ENCODE measurements at regions not wholly inside any gene's neighbourhood (a gene's known extent, or its start where the extent isn't known, plus 50 kb on each side); places are given as distances from the start of the nearest gene placed in this dataset.

GRCh38 chr4:4761128-4761982 is 98.1 kb upstream of the MSX1 start (continued):
- TF ChIP-seq, protein P1, sequence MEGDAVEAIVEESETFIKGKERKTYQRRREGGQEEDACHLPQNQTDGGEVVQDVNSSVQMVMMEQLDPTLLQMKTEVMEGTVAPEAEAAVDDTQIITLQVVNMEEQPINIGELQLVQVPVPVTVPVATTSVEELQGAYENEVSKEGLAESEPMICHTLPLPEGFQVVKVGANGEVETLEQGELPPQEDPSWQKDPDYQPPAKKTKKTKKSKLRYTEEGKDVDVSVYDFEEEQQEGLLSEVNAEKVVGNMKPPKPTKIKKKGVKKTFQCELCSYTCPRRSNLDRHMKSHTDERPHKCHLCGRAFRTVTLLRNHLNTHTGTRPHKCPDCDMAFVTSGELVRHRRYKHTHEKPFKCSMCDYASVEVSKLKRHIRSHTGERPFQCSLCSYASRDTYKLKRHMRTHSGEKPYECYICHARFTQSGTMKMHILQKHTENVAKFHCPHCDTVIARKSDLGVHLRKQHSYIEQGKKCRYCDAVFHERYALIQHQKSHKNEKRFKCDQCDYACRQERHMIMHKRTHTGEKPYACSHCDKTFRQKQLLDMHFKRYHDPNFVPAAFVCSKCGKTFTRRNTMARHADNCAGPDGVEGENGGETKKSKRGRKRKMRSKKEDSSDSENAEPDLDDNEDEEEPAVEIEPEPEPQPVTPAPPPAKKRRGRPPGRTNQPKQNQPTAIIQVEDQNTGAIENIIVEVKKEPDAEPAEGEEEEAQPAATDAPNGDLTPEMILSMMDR (IDR thresholded peaks at IDR 0.05 in 2 of 3, conservative IDR thresholded peaks at IDR 0.05 in 1 of 3; ENCODE audit: control insufficient read depth in 2 of 3, extremely low read depth in 1 of 3, insufficient read depth in 1 of 3, low read depth in 3 of 3, low read length in 3 of 3): peak; percentile 40 to 44 (median 42); a peak in 5 of 6 replicates
- TF ChIP-seq RAD21 (IDR thresholded peaks at IDR 0.05; ENCODE audit: insufficient read depth, low read depth, low read length) (peak; percentile 44), FOS (IDR thresholded peaks at IDR 0.05; ENCODE audit: borderline replicate concordance, extremely low read depth, insufficient read length) (no peak), NR2C2 (IDR thresholded peaks at IDR 0.05; ENCODE audit: borderline replicate concordance, control insufficient read depth, insufficient read length, low read depth) (no peak), POLR2A (IDR thresholded peaks at IDR 0.05; ENCODE audit: low read depth, low read length) (no peak), SMC3 (IDR thresholded peaks at IDR 0.05; ENCODE audit: borderline replicate concordance, low read length) (0 out of 2 replicates have a peak, but pooled peaks have one; percentile 19), ZZZ3 (IDR thresholded peaks at IDR 0.05; ENCODE audit: control insufficient read depth, insufficient read length, low read depth) (no peak), USF1 (IDR thresholded peaks at IDR 0.05; ENCODE audit: borderline replicate concordance, extremely low read length, insufficient read depth, low read depth, low read length) (no peak), IKZF2 (IDR thresholded peaks at IDR 0.05) (no peak), ZNF592 (IDR thresholded peaks at IDR 0.05) (no peak), ZNF217 (IDR thresholded peaks at IDR 0.05) (no peak), CHD1 (IDR thresholded peaks at IDR 0.05; ENCODE audit: low read depth, low read length) (no peak), RAD51 (IDR thresholded peaks at IDR 0.05) (no peak), KLF5 (IDR thresholded peaks at IDR 0.05; ENCODE audit: partially characterized antibody) (no peak), STAT3 (IDR thresholded peaks at IDR 0.05; ENCODE audit: low read depth, low read length) (no peak), MXI1 (IDR thresholded peaks at IDR 0.05; ENCODE audit: low read depth, low read length) (no peak)
- TF ChIP-seq, protein P2, sequence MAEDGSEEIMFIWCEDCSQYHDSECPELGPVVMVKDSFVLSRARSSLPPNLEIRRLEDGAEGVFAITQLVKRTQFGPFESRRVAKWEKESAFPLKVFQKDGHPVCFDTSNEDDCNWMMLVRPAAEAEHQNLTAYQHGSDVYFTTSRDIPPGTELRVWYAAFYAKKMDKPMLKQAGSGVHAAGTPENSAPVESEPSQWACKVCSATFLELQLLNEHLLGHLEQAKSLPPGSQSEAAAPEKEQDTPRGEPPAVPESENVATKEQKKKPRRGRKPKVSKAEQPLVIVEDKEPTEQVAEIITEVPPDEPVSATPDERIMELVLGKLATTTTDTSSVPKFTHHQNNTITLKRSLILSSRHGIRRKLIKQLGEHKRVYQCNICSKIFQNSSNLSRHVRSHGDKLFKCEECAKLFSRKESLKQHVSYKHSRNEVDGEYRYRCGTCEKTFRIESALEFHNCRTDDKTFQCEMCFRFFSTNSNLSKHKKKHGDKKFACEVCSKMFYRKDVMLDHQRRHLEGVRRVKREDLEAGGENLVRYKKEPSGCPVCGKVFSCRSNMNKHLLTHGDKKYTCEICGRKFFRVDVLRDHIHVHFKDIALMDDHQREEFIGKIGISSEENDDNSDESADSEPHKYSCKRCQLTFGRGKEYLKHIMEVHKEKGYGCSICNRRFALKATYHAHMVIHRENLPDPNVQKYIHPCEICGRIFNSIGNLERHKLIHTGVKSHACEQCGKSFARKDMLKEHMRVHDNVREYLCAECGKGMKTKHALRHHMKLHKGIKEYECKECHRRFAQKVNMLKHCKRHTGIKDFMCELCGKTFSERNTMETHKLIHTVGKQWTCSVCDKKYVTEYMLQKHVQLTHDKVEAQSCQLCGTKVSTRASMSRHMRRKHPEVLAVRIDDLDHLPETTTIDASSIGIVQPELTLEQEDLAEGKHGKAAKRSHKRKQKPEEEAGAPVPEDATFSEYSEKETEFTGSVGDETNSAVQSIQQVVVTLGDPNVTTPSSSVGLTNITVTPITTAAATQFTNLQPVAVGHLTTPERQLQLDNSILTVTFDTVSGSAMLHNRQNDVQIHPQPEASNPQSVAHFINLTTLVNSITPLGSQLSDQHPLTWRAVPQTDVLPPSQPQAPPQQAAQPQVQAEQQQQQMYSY (CRISPR knock-in tag; IDR thresholded peaks at IDR 0.05): no peak

Measured in GM12878 (cell line).